Fibroblast of skin of right quadriceps (primary cell): ENCODE measurements at regions not wholly inside any gene's neighbourhood (a gene's known extent, or its start where the extent isn't known, plus 50 kb on each side); places are given as distances from the start of the nearest gene placed in this dataset.

Experiments used
- DNase-seq: peaks from one replicate; pipeline ENCODE4 v3.0.0-alpha.2; 2013

GRCh38 chr3:154015307-154015706 is 105.9 kb upstream of the ARHGEF26 start:
- DNase-seq = no peak

- peak; percentile 25 for DNase-seq
These were observed 103.0 kb upstream of the ARHGEF26 start for GRCh38 chr3:154018100-154018696.

- DNase-seq = no peak
These were observed 98.6 kb upstream of the ARHGEF26 start for GRCh38 chr3:154022606-154023005.

- DNase-seq = no peak
These were observed 98.0 kb upstream of the ARHGEF26 start for GRCh38 chr3:154023148-154023547.

- DNase-seq = no peak
These were observed 96.2 kb upstream of the ARHGEF26 start for GRCh38 chr3:154025007-154025406.

- no peak for DNase-seq
These were observed 91.3 kb upstream of the ARHGEF26 start for GRCh38 chr3:154029926-154030325.

GRCh38 chr3:154034797-154035330 is 86.3 kb upstream of the ARHGEF26 start:
- peak; percentile 8 for DNase-seq

- no peak for DNase-seq
These were observed 80.9 kb upstream of the ARHGEF26 start for GRCh38 chr3:154040283-154040682.

- DNase-seq = no peak
These were observed 76.5 kb upstream of the ARHGEF26 start for GRCh38 chr3:154044671-154045070.

GRCh38 chr3:154050216-154050615 is 71.0 kb upstream of the ARHGEF26 start:
- no peak for DNase-seq

- DNase-seq = peak; percentile 32
These were observed 70.4 kb upstream of the ARHGEF26 start for GRCh38 chr3:154050766-154051165.

- no peak for DNase-seq
These were observed 61.4 kb upstream of the ARHGEF26 start for GRCh38 chr3:154059833-154060232.

GRCh38 chr3:154060238-154061000 is 60.8 kb upstream of the ARHGEF26 start:
- DNase-seq = peak; percentile 53

GRCh38 chr3:154061001-154061370 is 60.2 kb upstream of the ARHGEF26 start:
- DNase-seq = no peak

GRCh38 chr3:154062513-154062912 is 58.7 kb upstream of the ARHGEF26 start:
- no peak for DNase-seq

GRCh38 chr3:154071146-154071545 is 50.0 kb upstream of the ARHGEF26 start:
- no peak for DNase-seq
